ENCODE measurements at regions not wholly inside any gene's neighbourhood (a gene's known extent, or its start where the extent isn't known, plus 50 kb on each side); places are given as distances from the start of the nearest gene placed in this dataset.

DNA sequence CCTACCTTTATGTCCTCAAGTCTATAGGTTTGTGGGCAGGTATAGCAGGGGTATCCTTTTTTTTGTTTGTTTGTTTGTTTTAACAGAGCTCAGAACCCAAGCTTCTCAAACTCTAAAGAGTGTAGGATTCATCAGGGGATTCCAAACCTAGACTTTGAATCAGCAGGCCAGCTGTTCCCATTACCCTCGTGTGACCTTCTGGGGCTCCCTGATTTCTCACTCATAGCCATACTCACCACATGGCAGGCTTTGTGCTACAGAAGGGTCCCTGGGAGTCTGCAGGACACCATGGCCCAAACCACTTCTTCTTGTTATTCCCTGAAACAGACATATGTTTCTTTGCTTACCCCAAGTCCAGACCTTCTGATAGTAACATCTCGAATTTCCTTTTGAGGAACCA, 350.8 kb upstream of the TSHZ2 start:
- dilution Hi-C loops (cut with HindIII; ENCODE audit: low sequenced_read_pairs, unreplicated experiment) = no loop called here
- no peak overlapping the region for H4K91ac ChIP-seq (ENCODE audit: insufficient read depth, low read depth, low read length)
- intact Hi-C loops (cut with micrococcal nuclease) = no loop called here
- no peaks in the 10 kb centered on the region for H3K9me1 ChIP-seq (ENCODE audit: insufficient read depth, low read length)
- DNase-seq (no peak), ATAC-seq (ENCODE audit: low read depth) (no peak)
- ChIA-PET POLR2A (ENCODE audit: unreplicated experiment) (no interaction called here), CTCF (no interaction called here)
- H2AK5ac ChIP-seq (ENCODE audit: low read depth, low read length) = no peak overlapping the region
- H3K9me3 ChIP-seq (ENCODE audit: control insufficient read depth, insufficient read depth, low read length) = no peaks in the 10 kb centered on the region
- no TSS peak for BruUV-seq (replicated peaks)
- no peak overlapping the region for H2AFZ ChIP-seq (replicated peaks; ENCODE audit: low read length, poor library complexity)
- H3K27ac ChIP-seq (ENCODE audit: insufficient read depth, low read length) = no peak overlapping the region
- H2AK9ac ChIP-seq (replicated peaks; ENCODE audit: low read depth, low read length, poor library complexity) = peak overlapping the region; percentile 13
- WGBS, 2 experiments (ENCODE audit: extremely low coverage in 2 of 2, insufficient read length in 1 of 2) = 60% methylated on average over 1 of the region's 2 CpGs; no CpG with 5 or more reads in 1 of the 2 experiments
- H2BK20ac ChIP-seq (ENCODE audit: low read depth, low read length) = no peak overlapping the region
- H2BK15ac ChIP-seq (ENCODE audit: low read depth, low read length) = no peak overlapping the region
- no peak overlapping the region for H4K5ac ChIP-seq (ENCODE audit: low read depth, low read length)
- H2BK120ac ChIP-seq (ENCODE audit: low read depth, low read length) = no peak overlapping the region
- H3K27me3 ChIP-seq (ENCODE audit: control insufficient read depth, insufficient read depth, low read length) = no peaks in the 10 kb centered on the region
- H3K14ac ChIP-seq (replicated peaks; ENCODE audit: low read depth, low read length) = no peak overlapping the region
- H3K4me3 ChIP-seq (ENCODE audit: insufficient read depth, low read depth, low read length) = no peak overlapping the region
- H3K18ac ChIP-seq (ENCODE audit: low read depth, low read length) = no peak overlapping the region
- H4K8ac ChIP-seq (ENCODE audit: low read depth in 2 of 2, low read length in 2 of 2) = no peak overlapping the region
- H2BK5ac ChIP-seq (ENCODE audit: low read depth, low read length, poor library complexity, severe bottlenecking) = no peak overlapping the region
- TF ChIP-seq BHLHE40 (IDR thresholded peaks at IDR 0.05; ENCODE audit: low read depth, low read length) (no peak), USF2 (IDR thresholded peaks at IDR 0.05; ENCODE audit: low read depth, low read length) (no peak), NFE2L2 (IDR thresholded peaks at IDR 0.05; ENCODE audit: low read depth, low read length) (no peak), SMC3 (IDR thresholded peaks at IDR 0.05; ENCODE audit: low read depth, low read length) (no peak), RCOR1 (IDR thresholded peaks at IDR 0.05; ENCODE audit: insufficient replicate concordance, low read length) (no peak), POLR2A (IDR thresholded peaks at IDR 0.05; ENCODE audit: low read depth, low read length) (no peak), MAFK (IDR thresholded peaks at IDR 0.05; ENCODE audit: low read depth, low read length) (no peak), RAD21 (IDR thresholded peaks at IDR 0.05; ENCODE audit: low read length) (no peak), CHD1 (IDR thresholded peaks at IDR 0.05; ENCODE audit: low read depth, low read length) (no peak), RFX5 (IDR thresholded peaks at IDR 0.05; ENCODE audit: low read depth, low read length) (no peak), MAZ (IDR thresholded peaks at IDR 0.05; ENCODE audit: borderline replicate concordance, low read depth, low read length) (no peak), ELK1 (IDR thresholded peaks at IDR 0.05; ENCODE audit: borderline replicate concordance, low read depth, low read length) (no peak), FOS (IDR thresholded peaks at IDR 0.05; ENCODE audit: low read depth, low read length) (no peak), CEBPB (IDR thresholded peaks at IDR 0.05; ENCODE audit: low read depth, low read length) (no peak), CTCF (conservative IDR thresholded peaks at IDR 0.05; ENCODE audit: low read depth, low read length) (no peak), MXI1 (IDR thresholded peaks at IDR 0.05; ENCODE audit: borderline replicate concordance, low read depth, low read length) (no peak)
- H3K56ac ChIP-seq (ENCODE audit: extremely low read depth, insufficient read depth, low read length) = no peak overlapping the region
- H4K20me1 ChIP-seq (ENCODE audit: insufficient read depth, low read length) = no peaks in the 10 kb centered on the region
- no peak overlapping the region for H3K23ac ChIP-seq (ENCODE audit: low read depth, low read length)
- H3K36me3 ChIP-seq (ENCODE audit: control insufficient read depth, insufficient read depth, low read length) = no peaks in the 10 kb centered on the region
- in situ Hi-C loops (cut with MboI; ENCODE audit: low sequenced_read_pairs) = no loop called here
- no peaks in the 10 kb centered on the region for H3K4me1 ChIP-seq (ENCODE audit: control insufficient read depth, insufficient read depth, low read length)
- no peak overlapping the region for H3K4ac ChIP-seq (ENCODE audit: low read depth, low read length)
- H3K9ac ChIP-seq (ENCODE audit: low read depth, low read length) = no peak overlapping the region
- no peak overlapping the region for H3K4me2 ChIP-seq (ENCODE audit: low read depth, low read length)
- H3K79me1 ChIP-seq (ENCODE audit: low read depth in 1 of 2, low read length in 2 of 2) = no peaks in the 10 kb centered on the region

Data from IMR-90 (cell line).